A673 (cell line): ENCODE measurements at regions not wholly inside any gene's neighbourhood (a gene's known extent, or its start where the extent isn't known, plus 50 kb on each side); places are given as distances from the start of the nearest gene placed in this dataset.
"Not testable (repeated sequence)": the region's sequence is repeated elsewhere in the genome, so short reads cannot be mapped to it uniquely, and the experiment has no call there.

Experiments
- BruUV-seq: library from RNA; stranded (reverse); fragments of 400-500 nt; replicated peaks from 2 replicates; lab custom pipeline; 2021; lab: Mats Ljungman, UMichigan
- CTCF ChIA-PET: fragments of 300-600 bp; sonication (Branson Sonifier 250); formaldehyde crosslinking; loops from one replicate; lab custom pipeline; 2022; ENCODE audit warnings: antibody characterized with exemption; lab: Charles Lee
- POLR2A ChIA-PET: fragments of 300-600 bp; sonication (Branson Sonifier 250); formaldehyde crosslinking; loops from one replicate; lab custom pipeline; 2022; ENCODE audit warnings: antibody characterized with exemption; ENCODE audit not compliant: low non-redundant PET; lab: Charles Lee
- DNase-seq: peaks from one replicate; pipeline ENCODE4 v3.0.0-alpha.2; 2015; ENCODE audit warnings: low spot score
- H3K27ac ChIP-seq: fragments of 200-600 bp; sonication (generic); 2 replicates; pipeline ENCODE4 v1.5.1; 2016; ENCODE audit warnings: mixed run types, low read depth, mild to moderate bottlenecking, mixed read lengths, antibody characterized with exemption, low read length; ENCODE audit not compliant: poor library complexity, severe bottlenecking
- H3K27me3 ChIP-seq: fragments of 200-600 bp; sonication (generic); replicated peaks from 2 replicates; pipeline ENCODE4 v1.6.1; 2017; ENCODE audit warnings: mixed run types, low read depth, mild to moderate bottlenecking, mixed read lengths, antibody characterized with exemption, low read length; ENCODE audit not compliant: insufficient read depth, poor library complexity
- H3K36me3 ChIP-seq: fragments of 200-600 bp; sonication (generic); 2 replicates; pipeline ENCODE4 v1.6.1; 2016; ENCODE audit warnings: mixed run types, mild to moderate bottlenecking, mixed read lengths, antibody characterized with exemption, low read length; ENCODE audit not compliant: insufficient read depth, poor library complexity, severe bottlenecking
- H3K4me1 ChIP-seq: fragments of 200-600 bp; sonication (generic); 2 replicates; pipeline ENCODE4 v1.6.1; 2017; ENCODE audit warnings: mixed run types, mild to moderate bottlenecking, mixed read lengths, antibody characterized with exemption, low read length; ENCODE audit not compliant: insufficient read depth, poor library complexity, severe bottlenecking
- H3K4me3 ChIP-seq: fragments of 200-600 bp; sonication (generic); 2 replicates; pipeline ENCODE4 v1.5.1; 2016; ENCODE audit warnings: low read depth, mixed run types, mild to moderate bottlenecking, mixed read lengths, low read length; ENCODE audit not compliant: poor library complexity, severe bottlenecking
- H3K9me3 ChIP-seq: fragments of 200-600 bp; sonication (generic); 2 replicates; pipeline ENCODE4 v1.6.1; 2016; ENCODE audit warnings: mixed run types, low read depth, mild to moderate bottlenecking, mixed read lengths, antibody characterized with exemption, low read length; ENCODE audit not compliant: poor library complexity, severe bottlenecking
- EZH2 ChIP-seq: fragments of 200-600 bp; sonication (generic); IDR thresholded peaks from 2 replicates; pipeline ENCODE4 v1.6.1; 2017; ENCODE audit warnings: borderline replicate concordance, low read depth, mild to moderate bottlenecking, mixed read lengths, antibody characterized with exemption, low read length; ENCODE audit not compliant: poor library complexity, severe bottlenecking
- intact Hi-C: fragments of 100-400 bp; cut with micrococcal nuclease; formaldehyde crosslinking; loops from one replicate; pipeline ENCODE4 v1.10.0; 2022; ENCODE audit not compliant: unreplicated experiment
- TF ChIP-seq, protein P1 (sequence below): fragments of 300-800, 200-600 bp; sonication (generic); conservative IDR thresholded peaks from 2 replicates; pipeline ENCODE4 v1.5.1; 2017; ENCODE audit warnings: low read depth, mild to moderate bottlenecking, antibody characterized with exemption, low read length, moderate library complexity, mixed read lengths

DNA sequence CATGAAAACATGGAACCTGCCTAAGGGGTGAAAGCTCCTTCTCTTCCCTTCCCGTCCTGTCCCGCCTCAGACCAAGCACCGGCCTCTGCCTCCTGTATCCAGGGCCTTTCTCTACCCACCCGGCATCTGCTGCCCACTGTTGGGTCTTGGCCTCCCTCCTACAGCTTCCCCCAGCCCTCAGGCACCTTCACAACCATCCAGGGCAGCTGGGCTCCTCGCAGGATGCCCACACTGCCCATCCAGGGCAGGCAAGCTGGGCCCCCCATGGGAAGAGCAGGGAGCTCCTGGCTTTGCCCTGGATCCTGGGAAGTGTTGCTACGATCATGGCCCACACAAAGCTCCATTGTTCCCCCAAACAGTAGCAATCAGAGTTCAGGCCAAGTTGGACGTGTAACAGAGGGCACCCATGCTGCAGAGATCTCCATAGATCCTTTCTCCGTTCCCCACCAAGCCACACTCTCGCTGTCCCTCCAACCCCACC, 206.6 kb downstream of the NDUFA10 start:
- intact Hi-C loops, result no loop called here
- H3K36me3 ChIP-seq, result no peaks in the 10 kb centered on the region
- no TSS peak for BruUV-seq
- H3K27ac ChIP-seq, result no peak overlapping the region
- H3K9me3 ChIP-seq, result no peaks in the 10 kb centered on the region
- no peak for DNase-seq
- H3K4me3 ChIP-seq, result no peak overlapping the region
- H3K27me3 ChIP-seq, result no peaks in the 10 kb centered on the region
- TF ChIP-seq, protein P1, sequence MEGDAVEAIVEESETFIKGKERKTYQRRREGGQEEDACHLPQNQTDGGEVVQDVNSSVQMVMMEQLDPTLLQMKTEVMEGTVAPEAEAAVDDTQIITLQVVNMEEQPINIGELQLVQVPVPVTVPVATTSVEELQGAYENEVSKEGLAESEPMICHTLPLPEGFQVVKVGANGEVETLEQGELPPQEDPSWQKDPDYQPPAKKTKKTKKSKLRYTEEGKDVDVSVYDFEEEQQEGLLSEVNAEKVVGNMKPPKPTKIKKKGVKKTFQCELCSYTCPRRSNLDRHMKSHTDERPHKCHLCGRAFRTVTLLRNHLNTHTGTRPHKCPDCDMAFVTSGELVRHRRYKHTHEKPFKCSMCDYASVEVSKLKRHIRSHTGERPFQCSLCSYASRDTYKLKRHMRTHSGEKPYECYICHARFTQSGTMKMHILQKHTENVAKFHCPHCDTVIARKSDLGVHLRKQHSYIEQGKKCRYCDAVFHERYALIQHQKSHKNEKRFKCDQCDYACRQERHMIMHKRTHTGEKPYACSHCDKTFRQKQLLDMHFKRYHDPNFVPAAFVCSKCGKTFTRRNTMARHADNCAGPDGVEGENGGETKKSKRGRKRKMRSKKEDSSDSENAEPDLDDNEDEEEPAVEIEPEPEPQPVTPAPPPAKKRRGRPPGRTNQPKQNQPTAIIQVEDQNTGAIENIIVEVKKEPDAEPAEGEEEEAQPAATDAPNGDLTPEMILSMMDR, result no peak
- no peak for TF ChIP-seq EZH2
- ChIA-PET CTCF (no interaction called here), POLR2A (no interaction called here)
- H3K4me1 ChIP-seq, result no peaks in the 10 kb centered on the region

DNA sequence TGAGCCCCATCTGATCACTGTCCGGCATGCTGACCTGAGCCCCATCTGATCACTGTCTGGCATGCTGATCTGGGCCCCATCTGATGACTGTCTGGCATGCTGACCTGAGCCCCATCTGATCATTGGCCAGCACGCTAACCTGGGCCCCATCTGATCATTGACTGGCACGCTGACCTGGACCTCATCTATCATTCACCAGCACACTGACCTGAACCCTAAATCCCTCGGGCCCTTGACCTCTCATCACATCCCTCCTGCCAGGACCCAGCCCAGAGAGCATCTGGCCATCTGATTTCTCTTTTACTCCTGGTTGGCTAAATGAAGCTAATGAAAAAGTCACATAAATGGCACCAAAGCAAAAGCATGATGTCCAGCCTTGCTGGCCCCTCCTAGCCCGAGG, 207.1 kb downstream of the NDUFA10 start:
- no peaks in the 10 kb centered on the region for H3K4me1 ChIP-seq
- ChIA-PET POLR2A (no interaction called here), CTCF (no interaction called here)
- no peak overlapping the region for H3K4me3 ChIP-seq
- no peaks in the 10 kb centered on the region for H3K27me3 ChIP-seq
- no peaks in the 10 kb centered on the region for H3K9me3 ChIP-seq
- intact Hi-C loops, result no loop called here
- no peak for TF ChIP-seq EZH2
- TF ChIP-seq, protein P1, result no peak
- no peaks in the 10 kb centered on the region for H3K36me3 ChIP-seq
- H3K27ac ChIP-seq, result no peak overlapping the region
- DNase-seq, result no peak
- no TSS peak for BruUV-seq

DNA sequence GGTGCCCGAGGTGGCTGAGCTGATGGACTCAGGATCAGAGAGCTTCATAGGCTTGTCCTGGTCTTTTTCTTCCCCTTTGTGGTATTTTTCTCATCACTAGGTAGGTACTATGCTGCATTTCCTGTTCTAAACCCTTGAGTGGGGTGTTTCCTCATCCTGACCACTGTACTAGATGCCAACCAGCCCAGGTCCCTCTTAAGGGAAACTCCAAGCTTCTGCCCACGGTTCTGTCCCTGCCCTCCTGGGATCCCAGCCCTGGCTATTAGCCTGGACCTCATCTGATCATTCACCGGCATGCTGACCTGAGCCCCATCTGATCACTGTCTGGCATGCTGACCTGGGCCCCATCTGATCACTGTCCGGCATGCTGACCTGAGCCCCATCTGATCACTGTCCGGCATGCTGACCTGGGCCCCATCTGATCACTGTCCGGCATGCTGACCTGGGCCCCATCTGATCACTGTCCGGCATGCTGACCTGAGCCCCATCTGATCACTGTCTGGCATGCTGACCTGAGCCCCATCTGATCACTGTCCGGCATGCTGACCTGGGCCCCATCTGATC, 207.6 kb downstream of the NDUFA10 start:
- H3K4me1 ChIP-seq, CTCF ChIA-PET, BruUV-seq, intact Hi-C loops, POLR2A ChIA-PET, H3K9me3 ChIP-seq, H3K27me3 ChIP-seq, DNase-seq, H3K27ac ChIP-seq, H3K4me3 ChIP-seq, H3K36me3 ChIP-seq: not testable (repeated sequence)

DNA sequence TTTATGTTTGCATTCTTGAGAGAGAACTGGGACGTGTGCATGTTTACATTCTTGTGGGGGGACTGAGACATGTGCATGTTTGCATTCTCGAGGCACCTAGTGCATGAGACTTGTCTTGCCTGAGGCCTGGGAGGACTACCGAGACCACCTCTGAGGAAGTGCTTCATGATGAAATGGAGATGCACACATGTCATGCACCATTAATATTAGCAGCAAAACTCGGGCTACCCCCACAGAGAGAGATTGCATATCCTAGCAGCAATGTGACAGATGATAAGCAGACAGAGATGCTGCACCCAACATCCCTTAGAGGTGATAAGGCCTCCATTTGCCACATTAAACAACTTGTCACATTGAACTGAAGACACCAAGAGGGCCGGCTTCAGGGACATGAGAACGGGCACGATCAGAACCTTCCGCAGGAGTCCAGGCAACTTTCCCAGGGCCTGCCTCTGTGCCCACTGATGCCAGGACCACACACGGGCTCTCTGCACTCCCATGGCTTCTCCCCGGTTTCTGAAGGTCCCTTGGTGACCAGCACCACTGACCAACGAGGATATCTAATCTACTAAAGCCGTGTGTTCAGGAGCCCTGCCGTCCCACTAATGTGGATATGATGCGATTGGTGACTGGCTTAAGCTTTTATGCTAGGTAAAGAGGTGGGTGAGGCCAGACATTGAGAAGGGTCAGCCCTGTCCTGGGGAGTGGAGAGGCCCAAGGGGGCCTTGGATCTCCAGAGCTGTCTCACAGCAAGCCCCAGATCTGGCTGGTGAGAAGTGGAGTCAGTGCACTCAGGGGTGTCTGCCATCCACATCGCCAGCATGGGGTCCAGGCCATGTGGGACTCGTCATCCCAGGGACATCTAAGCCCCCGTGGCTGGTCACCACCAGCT, 208.3 kb downstream of the NDUFA10 start:
- intact Hi-C loops, result no loop called here
- no peak for DNase-seq
- Histone ChIP-seq H3K27me3 (no peaks in the 10 kb centered on the region), H3K4me1 (no peaks in the 10 kb centered on the region), H3K4me3 (no peak overlapping the region), H3K36me3 (no peaks in the 10 kb centered on the region), H3K27ac (no peak overlapping the region), H3K9me3 (no peaks in the 10 kb centered on the region)
- TF ChIP-seq, protein P1, result no peak
- no peak for TF ChIP-seq EZH2
- no TSS peak for BruUV-seq
- ChIA-PET POLR2A (no interaction called here), CTCF (no interaction called here)
